Caco-2 (cell line): ENCODE measurements at regions not wholly inside any gene's neighbourhood (a gene's known extent, or its start where the extent isn't known, plus 50 kb on each side); places are given as distances from the start of the nearest gene placed in this dataset.

Experiments used
- BruUV-seq: library from RNA; stranded (reverse); fragments of 400-500 nt; replicated peaks from 2 replicates; lab custom pipeline; 2021; lab: Mats Ljungman, UMichigan
- CTCF ChIA-PET: fragments of 300-600 bp; sonication (Branson Sonifier 250); formaldehyde crosslinking; loops from one replicate; lab custom pipeline; 2022; ENCODE audit warnings: antibody characterized with exemption; lab: Charles Lee
- POLR2A ChIA-PET: fragments of 300-600 bp; sonication (Branson Sonifier 250); formaldehyde crosslinking; loops from one replicate; lab custom pipeline; 2022; ENCODE audit warnings: antibody characterized with exemption; lab: Charles Lee
- DNase-seq, 2 experiments: peaks; one replicate each; pipeline versions ENCODE4 v3.0.0 to v3.0.0-alpha.2; 2020 to 2022
- H3K27me3 ChIP-seq: replicated peaks from 2 replicates; pipeline ENCODE4 v1.6.0; 2011; ENCODE audit warnings: low read length; ENCODE audit not compliant: control insufficient read depth, insufficient read depth
- H3K36me3 ChIP-seq: 2 replicates; pipeline ENCODE4 v1.5.1; 2011; ENCODE audit warnings: low read length; ENCODE audit not compliant: control insufficient read depth, insufficient read depth
- H3K4me1 ChIP-seq: fragments of 250-450 bp; sonication (Bioruptor Pico); 2 replicates; pipeline ENCODE4 v1.5.1; 2020; ENCODE audit warnings: mild to moderate bottlenecking
- H3K4me3 ChIP-seq: 2 replicates; pipeline ENCODE4 v1.5.1; 2011; ENCODE audit warnings: low read depth, mild to moderate bottlenecking, control low read depth, low read length
- H3K9me3 ChIP-seq: fragments of 250-450 bp; sonication (Bioruptor Pico); 2 replicates; pipeline ENCODE4 v1.5.1; 2020; ENCODE audit warnings: mild to moderate bottlenecking, moderate library complexity
- H3K27ac Mint-ChIP-seq: one replicate; pipeline ENCODE4 v1.8.0; 2022; ENCODE audit warnings: mixed read lengths; ENCODE audit not compliant: unreplicated experiment
- H3K27me3 Mint-ChIP-seq: one replicate; pipeline ENCODE4 v1.8.0; 2022; ENCODE audit warnings: mixed read lengths; ENCODE audit not compliant: insufficient read depth, unreplicated experiment
- H3K36me3 Mint-ChIP-seq: one replicate; pipeline ENCODE4 v1.8.0; 2022; ENCODE audit warnings: mild to moderate bottlenecking, mixed read lengths; ENCODE audit not compliant: insufficient read depth, unreplicated experiment
- H3K4me1 Mint-ChIP-seq: one replicate; pipeline ENCODE4 v1.8.0; 2022; ENCODE audit warnings: low read depth, mixed read lengths; ENCODE audit not compliant: unreplicated experiment
- H3K4me3 Mint-ChIP-seq: one replicate; pipeline ENCODE4 v1.8.0; 2022; ENCODE audit warnings: mild to moderate bottlenecking, moderate library complexity, mixed read lengths; ENCODE audit not compliant: unreplicated experiment
- H3K9me3 Mint-ChIP-seq: one replicate; pipeline ENCODE4 v1.8.0; 2022; ENCODE audit warnings: mixed read lengths; ENCODE audit not compliant: unreplicated experiment
- CTCF ChIP-seq, 2 experiments: fragments of 200-600 bp in 1 of 2; IDR thresholded peaks; 1 replicate in 1 of 2; 2 replicates in 1 of 2; pipeline versions ENCODE4 v1.5.1 to v1.8.0; 2011 to 2022; ENCODE audit warnings: antibody characterized with exemption in 1 of 2, control low read depth in 1 of 2, inconsistent platforms in 1 of 2, low read depth in 1 of 2, low read length in 1 of 2, mild to moderate bottlenecking in 1 of 2, moderate library complexity in 1 of 2; ENCODE audit not compliant: insufficient read depth in 1 of 2, severe bottlenecking in 1 of 2, unreplicated experiment in 1 of 2
- intact Hi-C: fragments of 100-400 bp; cut with micrococcal nuclease; formaldehyde crosslinking; loops from one replicate; pipeline ENCODE4 v1.10.0; 2022; ENCODE audit not compliant: unreplicated experiment

- H3K27me3 Mint-ChIP-seq, result no peaks in the 10 kb centered on the region
- no TSS peak for BruUV-seq
- ChIA-PET POLR2A (no interaction called here), CTCF (no interaction called here)
- peak overlapping the region; percentile 10 for H3K27ac Mint-ChIP-seq
- H3K4me3 Mint-ChIP-seq, result no peak overlapping the region
- H3K9me3 ChIP-seq, result peaks cover under 1% of the 10 kb centered on the region; the same call in 1 of the 2 replicates
- DNase-seq, result no peak
- H3K36me3 Mint-ChIP-seq, result no peaks in the 10 kb centered on the region
- H3K4me3 ChIP-seq, result no peak overlapping the region
- intact Hi-C loops, result no loop called here
- H3K27me3 ChIP-seq, result no peaks in the 10 kb centered on the region
- TF ChIP-seq CTCF (IDR thresholded peaks at IDR 0.05; ENCODE audit: insufficient read depth in 1 of 2, low read depth in 1 of 2, low read length in 1 of 2, severe bottlenecking in 1 of 2, unreplicated experiment in 1 of 2), result no peak
- no peaks in the 10 kb centered on the region for H3K36me3 ChIP-seq
- no peaks in the 10 kb centered on the region for H3K9me3 Mint-ChIP-seq
- peaks cover 12% of the 10 kb centered on the region; the same call in 1 of the 2 replicates for H3K4me1 ChIP-seq
- H3K4me1 Mint-ChIP-seq, result peaks cover 15% of the 10 kb centered on the region
These were observed 474.1 kb upstream of the BTBD3 start for GRCh38 chr20:11443382-11444119.

DNA sequence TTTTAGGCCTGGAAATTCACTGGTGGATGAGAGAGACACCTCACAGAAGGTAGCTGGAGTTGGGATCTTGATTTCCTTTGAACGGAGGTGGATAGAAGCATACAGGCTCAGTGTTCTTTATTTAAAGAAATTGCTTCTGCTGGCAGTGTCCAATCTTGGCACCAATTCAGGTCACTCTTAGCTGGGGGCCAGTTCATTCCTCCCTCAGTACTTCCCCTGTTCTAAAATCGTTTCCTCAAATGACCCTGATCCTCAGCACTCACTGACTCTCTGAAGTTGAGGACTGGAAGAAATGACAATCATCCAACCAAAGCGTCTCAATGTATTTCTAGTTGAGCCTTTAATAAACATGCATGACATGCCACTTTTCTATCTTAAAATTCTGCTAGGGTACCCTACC lies 472.5 kb upstream of the BTBD3 start:
- ChIA-PET CTCF (no interaction called here), POLR2A (no interaction called here)
- no peak overlapping the region for H3K27ac Mint-ChIP-seq
- intact Hi-C loops, result no loop called here
- H3K36me3 ChIP-seq, result no peaks in the 10 kb centered on the region
- no TSS peak for BruUV-seq
- H3K4me1 Mint-ChIP-seq, result peaks cover 15% of the 10 kb centered on the region
- no peak overlapping the region for H3K4me3 ChIP-seq
- H3K9me3 Mint-ChIP-seq, result no peaks in the 10 kb centered on the region
- no peaks in the 10 kb centered on the region for H3K27me3 ChIP-seq
- DNase-seq, result no peak
- no peaks in the 10 kb centered on the region for H3K36me3 Mint-ChIP-seq
- peaks cover 12% of the 10 kb centered on the region; the same call in 1 of the 2 replicates for H3K4me1 ChIP-seq
- H3K4me3 Mint-ChIP-seq, result no peak overlapping the region
- no peaks in the 10 kb centered on the region for H3K27me3 Mint-ChIP-seq
- TF ChIP-seq CTCF (IDR thresholded peaks at IDR 0.05; ENCODE audit: insufficient read depth in 1 of 2, low read depth in 1 of 2, low read length in 1 of 2, severe bottlenecking in 1 of 2, unreplicated experiment in 1 of 2), result no peak
- no peaks in the 10 kb centered on the region for H3K9me3 ChIP-seq

GRCh38 chr20:11445891-11446290 lies 471.8 kb upstream of the BTBD3 start:
- peaks cover 15% of the 10 kb centered on the region for H3K4me1 Mint-ChIP-seq
- BruUV-seq, result no TSS peak
- Histone ChIP-seq H3K4me3 (no peak overlapping the region), H3K27me3 (no peaks in the 10 kb centered on the region), H3K36me3 (no peaks in the 10 kb centered on the region), H3K4me1 (peaks cover 12% of the 10 kb centered on the region; the same call in 1 of the 2 replicates), H3K9me3 (no peaks in the 10 kb centered on the region)
- ChIA-PET CTCF (no interaction called here), POLR2A (no interaction called here)
- H3K27me3 Mint-ChIP-seq, result no peaks in the 10 kb centered on the region
- H3K36me3 Mint-ChIP-seq, result no peaks in the 10 kb centered on the region
- H3K9me3 Mint-ChIP-seq, result no peaks in the 10 kb centered on the region
- no peak for TF ChIP-seq CTCF (IDR thresholded peaks at IDR 0.05; ENCODE audit: insufficient read depth in 1 of 2, low read depth in 1 of 2, low read length in 1 of 2, severe bottlenecking in 1 of 2, unreplicated experiment in 1 of 2)
- H3K4me3 Mint-ChIP-seq, result no peak overlapping the region
- intact Hi-C loops, result no loop called here
- DNase-seq, result no peak
- no peak overlapping the region for H3K27ac Mint-ChIP-seq
